ENCODE measurements at regions not wholly inside any gene's neighbourhood (a gene's known extent, or its start where the extent isn't known, plus 50 kb on each side); places are given as distances from the start of the nearest gene placed in this dataset.

DNA sequence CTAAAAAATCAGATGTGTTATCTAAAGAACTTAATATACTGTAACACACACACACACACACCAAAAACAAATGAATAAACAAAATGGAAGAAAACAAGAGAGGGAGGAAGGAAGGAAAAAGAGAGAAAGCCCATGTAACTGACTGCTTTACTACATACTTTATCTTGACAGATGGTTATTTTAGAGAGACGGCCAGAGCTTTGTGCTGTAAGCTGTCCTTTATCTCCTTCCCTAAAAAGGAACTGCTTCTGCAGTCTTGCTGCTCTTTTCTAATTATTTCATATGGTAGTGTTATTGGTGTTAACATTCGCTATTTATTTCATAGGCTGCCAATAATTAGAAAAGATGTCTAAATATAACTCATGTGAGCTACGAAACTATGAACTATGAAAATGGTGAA, 1384.6 kb downstream of the MRPL39 start:
- no peaks in the 10 kb centered on the region for H3K9me3 ChIP-seq
- intact Hi-C loops (cut with DNase I), result no loop called here
- WGBS, 3 donors, result 50 to 65% (median 54%) methylated on average over 3 of the region's 3 CpGs
- TF ChIP-seq EP300 (IDR thresholded peaks at IDR 0.05), result no peak
- no peak for TF ChIP-seq CTCF (IDR thresholded peaks at IDR 0.05)
- no peak for TF ChIP-seq POLR2A (IDR thresholded peaks at IDR 0.05)
- H3K36me3 ChIP-seq, result no peaks in the 10 kb centered on the region
- no peaks in the 10 kb centered on the region for H3K4me1 ChIP-seq (ENCODE audit: insufficient read depth)
- no peak overlapping the region for H3K27ac ChIP-seq
- no peaks in the 10 kb centered on the region for H3K27me3 ChIP-seq
- H3K4me3 ChIP-seq, result no peak overlapping the region
- DNase-seq, result no peak

GRCh38 chr21:24220446-24220845, 1386.8 kb downstream of the MRPL39 start:
- 68 to 82% (median 77%) methylated on average over 2 of the region's 2 CpGs for WGBS, 3 donors
- no peak for DNase-seq

GRCh38 chr21:24217151-24217550, 1390.1 kb downstream of the MRPL39 start:
- no peaks in the 10 kb centered on the region for H3K9me3 ChIP-seq
- H3K4me3 ChIP-seq, result no peak overlapping the region
- no peaks in the 10 kb centered on the region for H3K27me3 ChIP-seq
- no peak for DNase-seq
- TF ChIP-seq POLR2A (IDR thresholded peaks at IDR 0.05), result no peak
- 87 to 92% (median 87%) methylated on average over 4 of the region's 4 CpGs for WGBS, 3 donors
- no peaks in the 10 kb centered on the region for H3K36me3 ChIP-seq
- no peak overlapping the region for H3K27ac ChIP-seq
- H3K4me1 ChIP-seq (ENCODE audit: insufficient read depth), result no peaks in the 10 kb centered on the region
- intact Hi-C loops (cut with DNase I), result no loop called here

More at GRCh38 chr21:24220446-24220845, 1386.8 kb downstream of the MRPL39 start:
- no peaks in the 10 kb centered on the region for H3K27me3 ChIP-seq
- intact Hi-C loops (cut with DNase I), result no loop called here
- H3K4me3 ChIP-seq, result no peak overlapping the region
- no peaks in the 10 kb centered on the region for H3K9me3 ChIP-seq
- TF ChIP-seq POLR2A (IDR thresholded peaks at IDR 0.05) (no peak), CTCF (IDR thresholded peaks at IDR 0.05) (no peak), EP300 (IDR thresholded peaks at IDR 0.05) (no peak)
- no peak overlapping the region for H3K27ac ChIP-seq
- H3K36me3 ChIP-seq, result no peaks in the 10 kb centered on the region
- H3K4me1 ChIP-seq (ENCODE audit: insufficient read depth), result no peaks in the 10 kb centered on the region

DNA sequence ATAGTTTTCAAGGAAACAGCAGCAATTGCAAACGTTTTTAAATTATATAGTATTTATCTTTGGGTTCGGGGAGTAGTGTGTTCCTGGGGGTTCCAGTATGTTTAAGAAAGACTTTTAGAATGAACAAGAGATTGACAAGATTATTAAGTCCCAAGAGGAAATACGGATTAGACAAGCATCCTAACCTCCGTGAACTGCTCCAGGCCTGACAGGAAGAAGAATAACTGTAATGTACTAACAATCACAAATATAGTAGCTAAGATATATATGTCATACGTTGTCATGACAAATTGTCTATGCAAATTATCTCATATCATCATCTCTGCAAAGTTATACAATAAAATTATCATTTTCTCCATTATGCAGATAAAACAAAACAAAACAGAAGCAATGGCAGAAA, 1397.2 kb downstream of the MRPL39 start:
- Histone ChIP-seq H3K36me3 (no peaks in the 10 kb centered on the region), H3K9me3 (no peaks in the 10 kb centered on the region), H3K27me3 (no peaks in the 10 kb centered on the region), H3K4me3 (no peak overlapping the region), H3K4me1 (ENCODE audit: insufficient read depth) (no peaks in the 10 kb centered on the region), H3K27ac (no peak overlapping the region)
- no peak for DNase-seq
- TF ChIP-seq POLR2A (IDR thresholded peaks at IDR 0.05), result no peak
- no peak for TF ChIP-seq CTCF (IDR thresholded peaks at IDR 0.05)
- no peak for TF ChIP-seq EP300 (IDR thresholded peaks at IDR 0.05)
- intact Hi-C loops (cut with DNase I), result no loop called here
- 83 to 85% (median 85%) methylated on average over 5 of the region's 5 CpGs for WGBS, 3 donors

- no peaks in the 10 kb centered on the region for H3K9me3 ChIP-seq
These were observed 1398.6 kb downstream of the MRPL39 start for GRCh38 chr21:24208562-24209260.

More at GRCh38 chr21:24208562-24209260, 1398.6 kb downstream of the MRPL39 start:
- TF ChIP-seq POLR2A (IDR thresholded peaks at IDR 0.05) (no peak), EP300 (IDR thresholded peaks at IDR 0.05) (no peak), CTCF (IDR thresholded peaks at IDR 0.05) (no peak)
- Histone ChIP-seq H3K27me3 (no peaks in the 10 kb centered on the region), H3K36me3 (no peaks in the 10 kb centered on the region), H3K4me3 (no peak overlapping the region), H3K27ac (no peak overlapping the region), H3K4me1 (ENCODE audit: insufficient read depth) (no peaks in the 10 kb centered on the region)
- 92 to 97% (median 96%) methylated on average over 54 of the region's 54 CpGs for WGBS, 3 donors
- intact Hi-C loops (cut with DNase I), result no loop called here
- DNase-seq, result peak in 1 of 5 donors; percentile 9
